Bronchial epithelial cell (primary cell): ENCODE measurements at regions not wholly inside any gene's neighbourhood (a gene's known extent, or its start where the extent isn't known, plus 50 kb on each side); places are given as distances from the start of the nearest gene placed in this dataset.

Source experiments
- DNase-seq: peaks from one replicate; pipeline ENCODE4 v3.0.0-alpha.2; 2010; ENCODE audit warnings: low read depth
- FAIRE-seq: peaks from 2 replicates; lab custom pipeline; 2011; peaks lifted over from hg19 to GRCh38; lab: Jason Lieb, UNC
- H3K27me3 ChIP-seq: 2 replicates; pipeline ENCODE4 v1.5.1; 2011; ENCODE audit warnings: low read length; ENCODE audit not compliant: control insufficient read depth, insufficient read depth
- H3K36me3 ChIP-seq: 2 replicates; pipeline ENCODE4 v1.5.1; 2011; ENCODE audit warnings: low read length; ENCODE audit not compliant: control insufficient read depth, insufficient read depth
- H3K4me3 ChIP-seq: 2 replicates; pipeline ENCODE4 v1.5.1; 2011; ENCODE audit warnings: mild to moderate bottlenecking, low read depth, low read length, control low read depth
- TF ChIP-seq, protein P1 (sequence below): IDR thresholded peaks from 2 replicates; pipeline ENCODE4 v1.5.1; 2011; ENCODE audit warnings: mild to moderate bottlenecking, moderate library complexity, low read length, control low read depth, inconsistent platforms; ENCODE audit not compliant: insufficient read depth, severe bottlenecking

- Histone ChIP-seq H3K4me3 (no peak overlapping the region), H3K27me3 (no peaks in the 10 kb centered on the region), H3K36me3 (no peaks in the 10 kb centered on the region)
- TF ChIP-seq, protein P1, sequence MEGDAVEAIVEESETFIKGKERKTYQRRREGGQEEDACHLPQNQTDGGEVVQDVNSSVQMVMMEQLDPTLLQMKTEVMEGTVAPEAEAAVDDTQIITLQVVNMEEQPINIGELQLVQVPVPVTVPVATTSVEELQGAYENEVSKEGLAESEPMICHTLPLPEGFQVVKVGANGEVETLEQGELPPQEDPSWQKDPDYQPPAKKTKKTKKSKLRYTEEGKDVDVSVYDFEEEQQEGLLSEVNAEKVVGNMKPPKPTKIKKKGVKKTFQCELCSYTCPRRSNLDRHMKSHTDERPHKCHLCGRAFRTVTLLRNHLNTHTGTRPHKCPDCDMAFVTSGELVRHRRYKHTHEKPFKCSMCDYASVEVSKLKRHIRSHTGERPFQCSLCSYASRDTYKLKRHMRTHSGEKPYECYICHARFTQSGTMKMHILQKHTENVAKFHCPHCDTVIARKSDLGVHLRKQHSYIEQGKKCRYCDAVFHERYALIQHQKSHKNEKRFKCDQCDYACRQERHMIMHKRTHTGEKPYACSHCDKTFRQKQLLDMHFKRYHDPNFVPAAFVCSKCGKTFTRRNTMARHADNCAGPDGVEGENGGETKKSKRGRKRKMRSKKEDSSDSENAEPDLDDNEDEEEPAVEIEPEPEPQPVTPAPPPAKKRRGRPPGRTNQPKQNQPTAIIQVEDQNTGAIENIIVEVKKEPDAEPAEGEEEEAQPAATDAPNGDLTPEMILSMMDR, result no peak
- DNase-seq (no peak), FAIRE-seq (no peak)
Observed at GRCh38 chr2:129457277-129457818, 522.1 kb upstream of the RAB6C start.

GRCh38 chr2:129458006-129458405, 521.5 kb upstream of the RAB6C start:
- H3K27me3 ChIP-seq, result no peaks in the 10 kb centered on the region
- H3K4me3 ChIP-seq, result no peak overlapping the region
- no peaks in the 10 kb centered on the region for H3K36me3 ChIP-seq
- DNase-seq, result no peak
- FAIRE-seq, result no peak
- TF ChIP-seq, protein P1, result no peak

DNA sequence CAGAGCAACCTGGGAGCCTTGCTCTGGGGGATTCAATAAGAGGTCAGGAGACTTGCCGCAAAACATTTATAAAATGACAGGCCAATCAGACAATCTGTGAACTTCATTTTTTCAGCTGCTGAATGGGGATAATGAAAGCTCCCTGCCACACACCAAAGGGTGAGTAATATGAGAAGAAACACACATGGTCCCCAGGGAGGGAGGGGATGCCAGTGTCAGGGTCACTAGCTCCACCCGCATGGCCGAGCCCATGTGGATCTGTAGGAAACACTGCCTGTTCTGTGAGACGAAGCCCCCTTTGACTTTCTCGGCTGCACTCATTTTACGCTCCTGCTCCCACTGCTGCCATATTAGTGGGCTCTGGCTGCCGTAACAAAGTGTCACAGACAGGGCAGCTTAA, 521.0 kb upstream of the RAB6C start:
- DNase-seq, result no peak
- Histone ChIP-seq H3K4me3 (no peak overlapping the region), H3K27me3 (no peaks in the 10 kb centered on the region), H3K36me3 (no peaks in the 10 kb centered on the region)
- TF ChIP-seq, protein P1, result no peak
- no peak for FAIRE-seq

DNA sequence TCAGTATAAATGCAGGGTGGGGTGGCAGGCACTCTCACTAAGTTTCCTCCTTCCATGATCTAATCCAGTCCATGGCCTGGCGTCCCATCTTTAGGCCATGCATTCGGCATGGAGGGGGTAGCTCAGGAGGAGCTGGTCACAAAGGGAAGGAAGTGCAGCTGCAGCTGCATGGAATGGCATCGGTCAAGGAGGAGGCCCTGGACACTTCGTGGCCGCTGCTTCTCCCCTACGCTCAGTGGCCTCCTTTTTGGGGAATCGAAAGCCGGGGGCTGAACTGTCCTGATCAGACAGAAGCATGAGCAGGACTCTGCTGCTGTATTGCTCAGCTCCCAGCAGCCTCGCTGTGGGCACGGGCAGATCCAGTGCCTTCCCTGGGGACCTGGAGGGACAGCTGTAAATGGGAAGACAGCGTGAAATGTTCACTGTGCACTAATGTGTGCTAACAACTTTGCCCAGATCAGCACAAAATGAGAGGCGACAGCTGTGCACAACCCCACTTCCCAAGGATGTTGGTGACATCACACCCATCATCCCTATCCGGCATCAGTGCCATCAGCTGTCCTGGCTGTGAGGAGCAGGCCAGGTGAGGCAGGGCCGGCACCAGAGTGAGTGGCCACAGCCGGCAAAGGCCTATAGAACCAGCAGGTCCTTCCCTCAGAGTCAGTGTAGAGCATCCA, 520.1 kb upstream of the RAB6C start:
- no peak for FAIRE-seq
- TF ChIP-seq, protein P1, result no peak
- DNase-seq, result no peak

DNA sequence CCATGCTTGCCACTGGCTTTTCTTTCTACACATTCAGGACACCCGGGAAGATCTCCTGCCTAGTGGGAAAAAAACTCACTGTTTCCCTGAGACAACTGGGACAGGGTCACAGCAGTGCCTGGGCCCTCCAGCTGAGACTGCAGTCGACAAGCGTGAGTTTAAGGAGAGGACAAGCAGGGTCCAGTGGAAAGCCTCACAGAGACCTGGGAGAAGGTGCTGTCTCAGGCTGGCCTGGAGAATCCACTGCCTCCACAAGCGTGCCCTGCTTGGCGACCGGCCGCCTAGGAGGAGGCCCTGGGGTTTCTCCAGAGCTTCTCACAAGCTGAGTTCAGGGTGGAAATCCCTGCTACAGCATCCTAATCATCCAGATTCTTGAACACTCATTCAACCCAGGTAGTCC, 519.6 kb upstream of the RAB6C start:
- no peak for DNase-seq
- no peaks in the 10 kb centered on the region for H3K27me3 ChIP-seq
- no peak overlapping the region for H3K4me3 ChIP-seq
- FAIRE-seq, result no peak
- TF ChIP-seq, protein P1, result no peak
- no peaks in the 10 kb centered on the region for H3K36me3 ChIP-seq

More for the DNA sequence above, 520.1 kb upstream of the RAB6C start:
- no peaks in the 10 kb centered on the region for H3K27me3 ChIP-seq
- H3K36me3 ChIP-seq, result no peaks in the 10 kb centered on the region
- no peak overlapping the region for H3K4me3 ChIP-seq
